Gastrocnemius medialis (tissue), 4 donors: ENCODE measurements at regions not wholly inside any gene's neighbourhood (a gene's known extent, or its start where the extent isn't known, plus 50 kb on each side); places are given as distances from the start of the nearest gene placed in this dataset.

Experiments used
- ATAC-seq, 2 donors: fragments of 150-250 bp; one replicate each; pipeline ENCODE4 v1.9.1; 2016
- DNase-seq, 2 donors: peaks; one replicate each; pipeline ENCODE4 v3.0.0-alpha.2; 2019
- H3K27ac ChIP-seq, 4 donors: fragments of 200-600 bp; sonication (generic); 1 replicate in 1 of 4; 2 replicates in 3 of 4; pipeline ENCODE4 v1.5.1; 2016 to 2018; ENCODE audit warnings: mild to moderate bottlenecking in 2 of 4, moderate library complexity in 1 of 4
- H3K27me3 ChIP-seq, 3 donors: fragments of 200-600 bp; sonication (generic) in 2 of 3; 1 replicate in 1 of 3; 2 replicates in 2 of 3; pipeline versions ENCODE4 v1.5.1 to v1.6.0; 2016 to 2019; ENCODE audit warnings: mild to moderate bottlenecking in 1 of 3, moderate library complexity in 1 of 3
- H3K36me3 ChIP-seq, 2 donors: fragments of 200-600 bp; sonication (generic) in 1 of 2; one replicate each; pipeline ENCODE4 v1.5.1; 2017 to 2018
- H3K4me1 ChIP-seq, 2 donors: fragments of 200-600 bp; sonication (generic) in 1 of 2; one replicate each; pipeline ENCODE4 v1.5.1; 2016 to 2017; ENCODE audit warnings: mild to moderate bottlenecking in 2 of 2
- H3K4me3 ChIP-seq, 4 donors: fragments of 200-600 bp; sonication (generic) in 3 of 4; 1 replicate in 1 of 4; 2 replicates in 3 of 4; pipeline ENCODE4 v1.5.1; 2016 to 2019; ENCODE audit warnings: mild to moderate bottlenecking in 2 of 4
- H3K9me3 ChIP-seq, 3 donors: fragments of 200-600 bp; sonication (generic) in 2 of 3; 1 replicate in 1 of 3; 2 replicates in 2 of 3; pipeline ENCODE4 v1.5.1; 2016 to 2019
- CTCF ChIP-seq, 5 experiments: fragments of 450-650 bp in 3 of 5; fragments of 200-600 bp in 2 of 5; sonication (generic) in 2 of 5; IDR thresholded peaks in 4 of 5; conservative IDR thresholded peaks in 1 of 5; 1 replicate in 4 of 5; 2 replicates in 1 of 5; pipeline ENCODE4 v1.5.1; 2016 to 2019; ENCODE audit warnings: antibody characterized with exemption in 5 of 5, mild to moderate bottlenecking in 3 of 5, moderate library complexity in 3 of 5
- POLR2A ChIP-seq, 2 donors: fragments of 450-650 bp; IDR thresholded peaks; one replicate each; pipeline ENCODE4 v1.6.1; 2017; ENCODE audit warnings: antibody characterized with exemption in 2 of 2, mild to moderate bottlenecking in 2 of 2, moderate library complexity in 2 of 2
- in situ Hi-C, 4 donors: fragments of 200-750 bp; cut with MboI; loops; one replicate each; pipeline versions ENCODE4 v1.15.0 to v1.8.0; 2017; ENCODE audit warnings: low sequenced_read_pairs in 4 of 4
- intact Hi-C: fragments of 100-400 bp; cut with DNase I; formaldehyde crosslinking; loops from one replicate; pipeline ENCODE4 v1.15.1; 2023; ENCODE audit warnings: low total_unique reads

GRCh38 chr5:88113429-88113828 lies 155.2 kb downstream of the TMEM161B start:
- Histone ChIP-seq H3K27me3 (no peaks in the 10 kb centered on the region), H3K9me3 (no peaks in the 10 kb centered on the region), H3K4me3 (no peak overlapping the region), H3K27ac (no peak overlapping the region), H3K4me1 (no peaks in the 10 kb centered on the region), H3K36me3 (no peaks in the 10 kb centered on the region)
- in situ Hi-C loops (no loop called here), intact Hi-C loops (no loop called here)
- TF ChIP-seq CTCF (IDR thresholded peaks at IDR 0.05 in 4 of 5, conservative IDR thresholded peaks at IDR 0.05 in 1 of 5): no peak
- no peak for TF ChIP-seq POLR2A (IDR thresholded peaks at IDR 0.05)
- ATAC-seq (no peak), DNase-seq (no peak)

GRCh38 chr5:88109818-88110217 lies 158.8 kb downstream of the TMEM161B start:
- TF ChIP-seq POLR2A (IDR thresholded peaks at IDR 0.05) (no peak), CTCF (IDR thresholded peaks at IDR 0.05 in 4 of 5, conservative IDR thresholded peaks at IDR 0.05 in 1 of 5) (no peak)
- no peaks in the 10 kb centered on the region for H3K4me1 ChIP-seq
- no peaks in the 10 kb centered on the region for H3K36me3 ChIP-seq
- in situ Hi-C loops (no loop called here), intact Hi-C loops (no loop called here)
- no peak overlapping the region for H3K27ac ChIP-seq
- DNase-seq: no peak
- no peaks in the 10 kb centered on the region for H3K9me3 ChIP-seq
- no peak overlapping the region for H3K4me3 ChIP-seq
- ATAC-seq: no peak
- no peaks in the 10 kb centered on the region for H3K27me3 ChIP-seq

GRCh38 chr5:88108490-88109279 lies 160.0 kb downstream of the TMEM161B start:
- Histone ChIP-seq H3K4me1 (no peaks in the 10 kb centered on the region), H3K9me3 (no peaks in the 10 kb centered on the region), H3K27ac (no peak overlapping the region), H3K4me3 (no peak overlapping the region), H3K36me3 (no peaks in the 10 kb centered on the region), H3K27me3 (no peaks in the 10 kb centered on the region)
- intact Hi-C loops: no loop called here
- DNase-seq: no peak
- ATAC-seq: no peak
- no peak for TF ChIP-seq POLR2A (IDR thresholded peaks at IDR 0.05)
- TF ChIP-seq CTCF (IDR thresholded peaks at IDR 0.05 in 4 of 5, conservative IDR thresholded peaks at IDR 0.05 in 1 of 5): no peak
- in situ Hi-C loops: no loop called here

- TF ChIP-seq CTCF (IDR thresholded peaks at IDR 0.05 in 4 of 5, conservative IDR thresholded peaks at IDR 0.05 in 1 of 5) (no peak), POLR2A (IDR thresholded peaks at IDR 0.05) (no peak)
- in situ Hi-C loops: no loop called here
- Histone ChIP-seq H3K4me3 (no peak overlapping the region), H3K4me1 (no peaks in the 10 kb centered on the region), H3K27ac (no peak overlapping the region), H3K36me3 (no peaks in the 10 kb centered on the region), H3K9me3 (no peaks in the 10 kb centered on the region), H3K27me3 (no peaks in the 10 kb centered on the region)
- intact Hi-C loops: no loop called here
- ATAC-seq (no peak), DNase-seq (no peak)
Observed at GRCh38 chr5:88094906-88095496, 173.6 kb downstream of the TMEM161B start.
